ENCODE measurements at regions not wholly inside any gene's neighbourhood (a gene's known extent, or its start where the extent isn't known, plus 50 kb on each side); places are given as distances from the start of the nearest gene placed in this dataset.

DNA sequence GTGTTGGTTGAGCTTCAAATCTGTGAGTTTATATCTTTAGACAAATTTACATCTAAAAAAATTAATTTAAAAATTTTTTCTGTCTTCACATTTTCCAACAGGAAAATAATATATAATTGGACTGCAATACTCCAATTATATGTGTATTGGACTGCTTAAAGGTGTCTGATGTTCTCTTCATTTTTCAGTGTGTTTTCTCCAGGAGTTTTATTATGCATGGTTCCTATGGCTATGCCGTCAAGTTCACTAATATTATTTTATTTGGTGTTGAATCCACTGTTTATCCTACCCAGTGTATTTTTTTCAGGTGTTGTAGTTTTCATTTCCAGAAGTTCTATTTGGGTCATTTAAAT is 62.1 kb upstream of the CTLA4 start:
- TF ChIP-seq ZNF121 (CRISPR knock-in tag; IDR thresholded peaks at IDR 0.05), result no peak
- TF ChIP-seq, protein P1, sequence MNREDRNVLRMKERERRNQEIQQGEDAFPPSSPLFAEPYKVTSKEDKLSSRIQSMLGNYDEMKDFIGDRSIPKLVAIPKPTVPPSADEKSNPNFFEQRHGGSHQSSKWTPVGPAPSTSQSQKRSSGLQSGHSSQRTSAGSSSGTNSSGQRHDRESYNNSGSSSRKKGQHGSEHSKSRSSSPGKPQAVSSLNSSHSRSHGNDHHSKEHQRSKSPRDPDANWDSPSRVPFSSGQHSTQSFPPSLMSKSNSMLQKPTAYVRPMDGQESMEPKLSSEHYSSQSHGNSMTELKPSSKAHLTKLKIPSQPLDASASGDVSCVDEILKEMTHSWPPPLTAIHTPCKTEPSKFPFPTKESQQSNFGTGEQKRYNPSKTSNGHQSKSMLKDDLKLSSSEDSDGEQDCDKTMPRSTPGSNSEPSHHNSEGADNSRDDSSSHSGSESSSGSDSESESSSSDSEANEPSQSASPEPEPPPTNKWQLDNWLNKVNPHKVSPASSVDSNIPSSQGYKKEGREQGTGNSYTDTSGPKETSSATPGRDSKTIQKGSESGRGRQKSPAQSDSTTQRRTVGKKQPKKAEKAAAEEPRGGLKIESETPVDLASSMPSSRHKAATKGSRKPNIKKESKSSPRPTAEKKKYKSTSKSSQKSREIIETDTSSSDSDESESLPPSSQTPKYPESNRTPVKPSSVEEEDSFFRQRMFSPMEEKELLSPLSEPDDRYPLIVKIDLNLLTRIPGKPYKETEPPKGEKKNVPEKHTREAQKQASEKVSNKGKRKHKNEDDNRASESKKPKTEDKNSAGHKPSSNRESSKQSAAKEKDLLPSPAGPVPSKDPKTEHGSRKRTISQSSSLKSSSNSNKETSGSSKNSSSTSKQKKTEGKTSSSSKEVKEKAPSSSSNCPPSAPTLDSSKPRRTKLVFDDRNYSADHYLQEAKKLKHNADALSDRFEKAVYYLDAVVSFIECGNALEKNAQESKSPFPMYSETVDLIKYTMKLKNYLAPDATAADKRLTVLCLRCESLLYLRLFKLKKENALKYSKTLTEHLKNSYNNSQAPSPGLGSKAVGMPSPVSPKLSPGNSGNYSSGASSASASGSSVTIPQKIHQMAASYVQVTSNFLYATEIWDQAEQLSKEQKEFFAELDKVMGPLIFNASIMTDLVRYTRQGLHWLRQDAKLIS (CRISPR knock-in tag; IDR thresholded peaks at IDR 0.05; ENCODE audit: borderline replicate concordance), result no peak
- TF ChIP-seq, protein P2, sequence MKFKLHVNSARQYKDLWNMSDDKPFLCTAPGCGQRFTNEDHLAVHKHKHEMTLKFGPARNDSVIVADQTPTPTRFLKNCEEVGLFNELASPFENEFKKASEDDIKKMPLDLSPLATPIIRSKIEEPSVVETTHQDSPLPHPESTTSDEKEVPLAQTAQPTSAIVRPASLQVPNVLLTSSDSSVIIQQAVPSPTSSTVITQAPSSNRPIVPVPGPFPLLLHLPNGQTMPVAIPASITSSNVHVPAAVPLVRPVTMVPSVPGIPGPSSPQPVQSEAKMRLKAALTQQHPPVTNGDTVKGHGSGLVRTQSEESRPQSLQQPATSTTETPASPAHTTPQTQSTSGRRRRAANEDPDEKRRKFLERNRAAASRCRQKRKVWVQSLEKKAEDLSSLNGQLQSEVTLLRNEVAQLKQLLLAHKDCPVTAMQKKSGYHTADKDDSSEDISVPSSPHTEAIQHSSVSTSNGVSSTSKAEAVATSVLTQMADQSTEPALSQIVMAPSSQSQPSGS (CRISPR knock-in tag; IDR thresholded peaks at IDR 0.05; ENCODE audit: borderline replicate concordance, low read depth), result no peak
- TF ChIP-seq, protein P3, sequence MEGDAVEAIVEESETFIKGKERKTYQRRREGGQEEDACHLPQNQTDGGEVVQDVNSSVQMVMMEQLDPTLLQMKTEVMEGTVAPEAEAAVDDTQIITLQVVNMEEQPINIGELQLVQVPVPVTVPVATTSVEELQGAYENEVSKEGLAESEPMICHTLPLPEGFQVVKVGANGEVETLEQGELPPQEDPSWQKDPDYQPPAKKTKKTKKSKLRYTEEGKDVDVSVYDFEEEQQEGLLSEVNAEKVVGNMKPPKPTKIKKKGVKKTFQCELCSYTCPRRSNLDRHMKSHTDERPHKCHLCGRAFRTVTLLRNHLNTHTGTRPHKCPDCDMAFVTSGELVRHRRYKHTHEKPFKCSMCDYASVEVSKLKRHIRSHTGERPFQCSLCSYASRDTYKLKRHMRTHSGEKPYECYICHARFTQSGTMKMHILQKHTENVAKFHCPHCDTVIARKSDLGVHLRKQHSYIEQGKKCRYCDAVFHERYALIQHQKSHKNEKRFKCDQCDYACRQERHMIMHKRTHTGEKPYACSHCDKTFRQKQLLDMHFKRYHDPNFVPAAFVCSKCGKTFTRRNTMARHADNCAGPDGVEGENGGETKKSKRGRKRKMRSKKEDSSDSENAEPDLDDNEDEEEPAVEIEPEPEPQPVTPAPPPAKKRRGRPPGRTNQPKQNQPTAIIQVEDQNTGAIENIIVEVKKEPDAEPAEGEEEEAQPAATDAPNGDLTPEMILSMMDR (IDR thresholded peaks at IDR 0.05), result no peak
- TF ChIP-seq KAT7 (CRISPR knock-in tag; IDR thresholded peaks at IDR 0.05; ENCODE audit: borderline replicate concordance), result no peak
- TF ChIP-seq, protein P4, sequence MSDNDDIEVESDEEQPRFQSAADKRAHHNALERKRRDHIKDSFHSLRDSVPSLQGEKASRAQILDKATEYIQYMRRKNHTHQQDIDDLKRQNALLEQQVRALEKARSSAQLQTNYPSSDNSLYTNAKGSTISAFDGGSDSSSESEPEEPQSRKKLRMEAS (CRISPR knock-in tag; IDR thresholded peaks at IDR 0.05), result no peak
- TF ChIP-seq JUN (CRISPR knock-in tag; IDR thresholded peaks at IDR 0.05), result no peak
- no peak for TF ChIP-seq SP1 (CRISPR knock-in tag; conservative IDR thresholded peaks at IDR 0.05)
- TF ChIP-seq, protein P5, sequence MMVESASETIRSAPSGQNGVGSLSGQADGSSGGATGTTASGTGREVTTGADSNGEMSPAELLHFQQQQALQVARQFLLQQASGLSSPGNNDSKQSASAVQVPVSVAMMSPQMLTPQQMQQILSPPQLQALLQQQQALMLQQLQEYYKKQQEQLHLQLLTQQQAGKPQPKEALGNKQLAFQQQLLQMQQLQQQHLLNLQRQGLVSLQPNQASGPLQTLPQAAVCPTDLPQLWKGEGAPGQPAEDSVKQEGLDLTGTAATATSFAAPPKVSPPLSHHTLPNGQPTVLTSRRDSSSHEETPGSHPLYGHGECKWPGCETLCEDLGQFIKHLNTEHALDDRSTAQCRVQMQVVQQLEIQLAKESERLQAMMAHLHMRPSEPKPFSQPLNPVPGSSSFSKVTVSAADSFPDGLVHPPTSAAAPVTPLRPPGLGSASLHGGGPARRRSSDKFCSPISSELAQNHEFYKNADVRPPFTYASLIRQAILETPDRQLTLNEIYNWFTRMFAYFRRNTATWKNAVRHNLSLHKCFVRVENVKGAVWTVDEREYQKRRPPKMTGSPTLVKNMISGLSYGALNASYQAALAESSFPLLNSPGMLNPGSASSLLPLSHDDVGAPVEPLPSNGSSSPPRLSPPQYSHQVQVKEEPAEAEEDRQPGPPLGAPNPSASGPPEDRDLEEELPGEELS (CRISPR knock-in tag; IDR thresholded peaks at IDR 0.05), result no peak

All from WTC11 (cell line).